Right atrium auricular region (tissue), 2 donors: ENCODE measurements at regions not wholly inside any gene's neighbourhood (a gene's known extent, or its start where the extent isn't known, plus 50 kb on each side); places are given as distances from the start of the nearest gene placed in this dataset.

Experiments used
- DNase-seq: peaks from one replicate; pipeline ENCODE4 v3.0.0-alpha.2; 2019; ENCODE audit warnings: low spot score
- H3K27ac ChIP-seq, 2 donors: fragments of 200-600 bp; sonication (generic); 1 replicate in 1 of 2; 2 replicates in 1 of 2; pipeline ENCODE4 v1.5.1; 2016 to 2019
- H3K27me3 ChIP-seq, 2 donors: fragments of 200-600 bp; sonication (generic); one replicate each; pipeline versions ENCODE4 v1.5.1 to v1.6.0; 2017 to 2019
- H3K36me3 ChIP-seq: fragments of 200-600 bp; sonication (generic); one replicate; pipeline ENCODE4 v1.5.1; 2016
- H3K4me1 ChIP-seq, 2 donors: fragments of 200-600 bp; sonication (generic); one replicate each; pipeline versions ENCODE4 v1.5.1 to v1.6.0; 2017 to 2019
- H3K4me3 ChIP-seq, 2 donors: fragments of 200-600 bp; sonication (generic); 1 replicate in 1 of 2; 2 replicates in 1 of 2; pipeline ENCODE4 v1.5.1; 2017 to 2019; ENCODE audit warnings: mild to moderate bottlenecking in 1 of 2, moderate library complexity in 1 of 2
- H3K9me3 ChIP-seq, 2 donors: fragments of 200-600 bp; sonication (generic); one replicate each; pipeline ENCODE4 v1.5.1; 2019
- TF ChIP-seq, protein P1 (sequence below), 2 donors: fragments of 200-600 bp; sonication (generic); IDR thresholded peaks; one replicate each; pipeline ENCODE4 v1.5.1; 2019; ENCODE audit warnings: antibody characterized with exemption in 2 of 2

DNA sequence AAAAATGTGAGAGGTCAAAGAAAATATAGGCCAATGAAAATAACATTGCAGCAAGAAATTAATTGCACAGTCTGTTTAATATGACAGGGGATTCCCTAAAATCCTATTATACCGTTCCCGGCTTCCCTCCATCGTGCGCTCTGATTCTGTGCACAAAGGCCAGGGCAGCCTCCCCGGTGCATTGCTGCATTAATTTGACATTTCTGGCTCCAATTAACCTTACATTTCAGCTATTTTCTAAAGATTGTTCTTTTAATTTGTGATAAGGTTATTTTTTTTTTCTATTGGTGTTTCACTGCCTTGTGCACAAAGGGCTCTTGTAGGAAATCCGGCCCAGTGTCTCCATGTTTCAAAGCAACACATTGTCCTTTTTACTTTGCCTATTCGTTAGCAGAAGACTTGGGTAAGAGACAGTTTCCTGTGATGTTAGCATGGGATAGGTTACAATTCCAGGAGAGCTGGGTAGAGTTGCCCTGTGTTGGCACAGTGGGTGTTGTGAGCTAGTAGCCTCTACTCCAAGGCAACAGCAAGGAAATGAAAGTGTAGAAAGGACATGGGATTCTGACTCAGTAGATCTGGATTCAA, 257.3 kb upstream of the IGF1R start:
- Histone ChIP-seq H3K36me3 (no peaks in the 10 kb centered on the region), H3K4me3 (no peak overlapping the region), H3K27me3 (no peaks in the 10 kb centered on the region), H3K9me3 (no peaks in the 10 kb centered on the region), H3K27ac (no peak overlapping the region), H3K4me1 (no peaks in the 10 kb centered on the region)
- no peak for DNase-seq
- TF ChIP-seq, protein P1, sequence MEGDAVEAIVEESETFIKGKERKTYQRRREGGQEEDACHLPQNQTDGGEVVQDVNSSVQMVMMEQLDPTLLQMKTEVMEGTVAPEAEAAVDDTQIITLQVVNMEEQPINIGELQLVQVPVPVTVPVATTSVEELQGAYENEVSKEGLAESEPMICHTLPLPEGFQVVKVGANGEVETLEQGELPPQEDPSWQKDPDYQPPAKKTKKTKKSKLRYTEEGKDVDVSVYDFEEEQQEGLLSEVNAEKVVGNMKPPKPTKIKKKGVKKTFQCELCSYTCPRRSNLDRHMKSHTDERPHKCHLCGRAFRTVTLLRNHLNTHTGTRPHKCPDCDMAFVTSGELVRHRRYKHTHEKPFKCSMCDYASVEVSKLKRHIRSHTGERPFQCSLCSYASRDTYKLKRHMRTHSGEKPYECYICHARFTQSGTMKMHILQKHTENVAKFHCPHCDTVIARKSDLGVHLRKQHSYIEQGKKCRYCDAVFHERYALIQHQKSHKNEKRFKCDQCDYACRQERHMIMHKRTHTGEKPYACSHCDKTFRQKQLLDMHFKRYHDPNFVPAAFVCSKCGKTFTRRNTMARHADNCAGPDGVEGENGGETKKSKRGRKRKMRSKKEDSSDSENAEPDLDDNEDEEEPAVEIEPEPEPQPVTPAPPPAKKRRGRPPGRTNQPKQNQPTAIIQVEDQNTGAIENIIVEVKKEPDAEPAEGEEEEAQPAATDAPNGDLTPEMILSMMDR (IDR thresholded peaks at IDR 0.05): no peak

DNA sequence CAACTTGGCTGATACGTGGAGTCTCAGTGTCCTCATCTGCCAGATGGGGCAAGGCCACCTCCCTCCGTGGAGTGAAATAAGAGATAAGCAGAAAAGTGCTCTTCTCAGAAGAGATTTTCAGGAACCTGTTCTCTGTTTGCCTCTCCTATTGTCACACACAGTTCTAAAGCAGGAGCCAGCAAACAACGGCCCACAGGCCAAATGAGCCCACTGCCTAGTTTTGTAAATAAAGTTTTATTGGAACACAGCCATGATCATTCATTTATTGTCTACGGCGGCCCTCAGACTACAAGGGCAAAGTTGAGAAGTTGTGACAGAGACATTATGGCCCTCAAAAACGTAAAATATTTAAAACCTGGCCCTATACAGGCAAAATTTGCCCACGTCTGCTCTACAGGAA, 256.8 kb upstream of the IGF1R start:
- Histone ChIP-seq H3K27ac (no peak overlapping the region), H3K27me3 (no peaks in the 10 kb centered on the region), H3K4me1 (no peaks in the 10 kb centered on the region), H3K4me3 (no peak overlapping the region), H3K9me3 (no peaks in the 10 kb centered on the region), H3K36me3 (no peaks in the 10 kb centered on the region)
- TF ChIP-seq, protein P1 (IDR thresholded peaks at IDR 0.05): no peak
- no peak for DNase-seq

DNA sequence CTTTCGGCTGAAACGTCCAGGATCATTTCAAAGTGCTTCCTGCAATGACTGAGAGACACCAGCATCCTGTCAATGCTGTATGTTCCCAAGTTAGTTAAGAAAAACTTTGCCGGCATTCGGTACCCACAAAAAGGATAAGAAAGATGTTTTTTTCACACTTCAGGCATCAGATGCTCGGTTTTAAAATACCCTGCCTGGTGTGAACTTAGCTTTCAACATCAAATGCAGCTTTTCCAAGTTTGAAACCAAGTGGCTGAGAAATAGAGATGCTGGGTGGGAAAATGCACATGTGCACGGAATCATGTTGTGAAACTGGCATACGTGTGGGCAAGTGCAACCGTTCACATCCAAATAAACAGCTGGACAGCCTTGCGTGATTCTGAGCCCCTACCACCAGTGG, 254.9 kb upstream of the IGF1R start:
- Histone ChIP-seq H3K9me3 (no peaks in the 10 kb centered on the region), H3K36me3 (no peaks in the 10 kb centered on the region), H3K4me1 (no peaks in the 10 kb centered on the region), H3K27ac (no peak overlapping the region), H3K4me3 (no peak overlapping the region), H3K27me3 (no peaks in the 10 kb centered on the region)
- TF ChIP-seq, protein P1 (IDR thresholded peaks at IDR 0.05): no peak
- DNase-seq: no peak

DNA sequence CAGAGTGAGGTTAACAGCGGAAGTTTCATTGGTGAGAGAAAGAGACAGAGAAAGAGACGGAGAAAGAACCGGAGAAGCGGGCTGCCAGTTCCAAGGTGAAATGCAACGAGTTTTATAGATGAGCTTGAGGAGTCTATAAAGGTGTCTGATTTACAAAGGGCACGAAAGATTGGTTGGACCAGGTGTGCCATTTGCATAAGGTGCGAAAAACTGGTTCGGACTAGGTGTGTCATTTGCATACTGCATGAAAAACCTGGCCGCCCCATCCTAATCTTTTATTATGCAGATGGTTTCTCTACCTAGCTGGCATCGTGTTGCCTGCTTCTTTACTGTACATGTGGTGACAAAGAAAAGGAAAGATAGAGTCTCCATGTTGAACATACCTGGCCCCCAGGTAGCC, 253.8 kb upstream of the IGF1R start:
- H3K4me3 ChIP-seq: no peak overlapping the region
- no peaks in the 10 kb centered on the region for H3K36me3 ChIP-seq
- no peak for DNase-seq
- H3K4me1 ChIP-seq: no peaks in the 10 kb centered on the region
- H3K27ac ChIP-seq: no peak overlapping the region
- TF ChIP-seq, protein P1 (IDR thresholded peaks at IDR 0.05): no peak
- no peaks in the 10 kb centered on the region for H3K27me3 ChIP-seq
- H3K9me3 ChIP-seq: no peaks in the 10 kb centered on the region

DNA sequence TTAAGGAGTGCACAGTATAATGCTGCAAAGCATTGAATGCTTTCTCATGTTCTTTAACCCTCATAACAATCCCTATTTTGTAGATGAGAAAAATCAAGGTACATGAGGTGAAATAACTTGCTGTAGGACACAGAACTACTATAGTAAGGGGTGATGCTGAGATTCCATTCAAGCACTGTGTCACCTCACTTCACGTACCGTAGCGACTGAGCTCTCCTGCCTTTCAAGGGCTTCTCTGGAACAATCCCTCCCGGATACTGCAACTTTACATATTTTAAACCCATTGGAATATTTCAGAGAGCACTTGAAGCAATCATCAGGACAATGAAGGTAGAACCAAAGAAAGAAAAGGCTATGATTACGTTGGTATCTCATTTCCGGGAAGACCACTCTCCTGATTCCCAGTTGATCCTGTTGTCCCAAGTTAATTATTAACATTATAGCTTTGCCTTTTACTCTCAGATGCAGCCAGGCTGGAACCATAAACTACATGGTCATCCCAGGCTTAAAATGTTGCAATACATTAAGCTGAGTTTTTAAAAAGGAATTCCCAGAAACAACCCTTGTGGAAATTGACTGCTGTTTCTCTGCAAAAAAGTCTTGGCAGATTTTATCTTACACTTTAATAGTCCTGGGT, 252.2 kb upstream of the IGF1R start:
- Histone ChIP-seq H3K4me1 (no peaks in the 10 kb centered on the region), H3K27ac (no peak overlapping the region), H3K9me3 (no peaks in the 10 kb centered on the region), H3K36me3 (no peaks in the 10 kb centered on the region), H3K27me3 (no peaks in the 10 kb centered on the region), H3K4me3 (no peak overlapping the region)
- TF ChIP-seq, protein P1 (IDR thresholded peaks at IDR 0.05): no peak
- DNase-seq: no peak

DNA sequence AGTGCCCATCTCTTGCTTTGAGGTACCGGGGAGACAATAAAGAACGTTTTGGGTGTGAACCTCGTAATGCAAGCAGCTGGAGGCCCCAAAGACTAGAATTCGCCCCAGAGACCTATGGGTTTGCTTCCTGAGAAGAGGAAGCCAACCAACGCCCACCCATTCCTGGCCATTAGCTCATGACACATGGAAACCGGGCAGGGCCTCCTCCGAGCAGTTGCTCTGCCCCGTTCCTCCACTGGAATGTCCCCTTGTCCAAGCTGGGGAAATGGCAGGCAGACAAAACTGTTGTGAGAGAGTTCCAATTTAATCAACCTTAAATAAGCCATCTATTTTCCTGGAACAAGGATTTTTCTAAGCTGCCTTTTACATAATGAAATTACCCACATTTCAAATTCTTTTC, 250.9 kb upstream of the IGF1R start:
- TF ChIP-seq, protein P1 (IDR thresholded peaks at IDR 0.05): no peak
- DNase-seq: no peak
- no peaks in the 10 kb centered on the region for H3K9me3 ChIP-seq
- no peaks in the 10 kb centered on the region for H3K36me3 ChIP-seq
- H3K4me1 ChIP-seq: no peaks in the 10 kb centered on the region
- no peaks in the 10 kb centered on the region for H3K27me3 ChIP-seq
- no peak overlapping the region for H3K4me3 ChIP-seq
- no peak overlapping the region for H3K27ac ChIP-seq
